ENCODE measurements at regions not wholly inside any gene's neighbourhood (a gene's known extent, or its start where the extent isn't known, plus 50 kb on each side); places are given as distances from the start of the nearest gene placed in this dataset.

DNA sequence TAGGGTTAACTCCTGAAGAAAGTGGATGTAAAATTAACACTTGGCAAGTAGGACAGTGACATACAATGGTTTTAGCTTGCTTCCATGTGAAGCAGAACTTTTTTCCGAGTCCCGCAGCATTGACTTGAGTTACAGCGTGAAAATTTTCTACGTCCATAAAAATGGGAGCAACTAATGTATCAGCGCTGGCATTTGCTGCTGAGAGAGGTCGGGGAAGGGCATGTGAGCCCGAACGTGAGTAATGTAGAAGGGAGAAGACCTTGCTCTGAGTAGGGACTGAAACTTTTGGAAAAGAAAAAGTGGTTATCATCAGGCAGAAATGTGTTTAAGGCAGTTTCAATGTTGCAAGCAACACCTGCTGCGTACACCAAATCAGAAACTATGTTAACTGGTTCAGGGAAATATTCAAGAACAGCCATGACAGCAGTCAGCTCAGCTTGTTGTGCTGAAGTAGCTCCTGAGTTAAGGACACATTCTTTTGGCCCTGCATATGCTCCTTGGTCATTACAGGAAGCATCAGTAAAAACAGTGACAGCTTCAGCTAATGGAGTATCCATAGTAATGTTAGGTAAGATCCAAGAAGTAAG is 70.9 kb upstream of the ARL4D start:
- TF ChIP-seq, protein P1, sequence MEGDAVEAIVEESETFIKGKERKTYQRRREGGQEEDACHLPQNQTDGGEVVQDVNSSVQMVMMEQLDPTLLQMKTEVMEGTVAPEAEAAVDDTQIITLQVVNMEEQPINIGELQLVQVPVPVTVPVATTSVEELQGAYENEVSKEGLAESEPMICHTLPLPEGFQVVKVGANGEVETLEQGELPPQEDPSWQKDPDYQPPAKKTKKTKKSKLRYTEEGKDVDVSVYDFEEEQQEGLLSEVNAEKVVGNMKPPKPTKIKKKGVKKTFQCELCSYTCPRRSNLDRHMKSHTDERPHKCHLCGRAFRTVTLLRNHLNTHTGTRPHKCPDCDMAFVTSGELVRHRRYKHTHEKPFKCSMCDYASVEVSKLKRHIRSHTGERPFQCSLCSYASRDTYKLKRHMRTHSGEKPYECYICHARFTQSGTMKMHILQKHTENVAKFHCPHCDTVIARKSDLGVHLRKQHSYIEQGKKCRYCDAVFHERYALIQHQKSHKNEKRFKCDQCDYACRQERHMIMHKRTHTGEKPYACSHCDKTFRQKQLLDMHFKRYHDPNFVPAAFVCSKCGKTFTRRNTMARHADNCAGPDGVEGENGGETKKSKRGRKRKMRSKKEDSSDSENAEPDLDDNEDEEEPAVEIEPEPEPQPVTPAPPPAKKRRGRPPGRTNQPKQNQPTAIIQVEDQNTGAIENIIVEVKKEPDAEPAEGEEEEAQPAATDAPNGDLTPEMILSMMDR (IDR thresholded peaks at IDR 0.05), result no peak
- TF ChIP-seq POLR2A (IDR thresholded peaks at IDR 0.05) (no peak), POLR2AphosphoS5 (IDR thresholded peaks at IDR 0.05) (no peak), EP300 (IDR thresholded peaks at IDR 0.05) (no peak)
